Neural progenitor cell (in vitro differentiated cells): ENCODE measurements at regions not wholly inside any gene's neighbourhood (a gene's known extent, or its start where the extent isn't known, plus 50 kb on each side); places are given as distances from the start of the nearest gene placed in this dataset.

Experiments
- EZH2phosphoT487 ChIP-seq: fragments of 200-600 bp; sonication (generic); IDR thresholded peaks from 2 replicates; pipeline ENCODE4 v1.6.1; 2017; ENCODE audit warnings: antibody characterized with exemption
- TF ChIP-seq, protein P1 (sequence below): fragments of 200-600 bp; sonication (generic); IDR thresholded peaks from 2 replicates; pipeline ENCODE4 v1.5.1; 2017; ENCODE audit warnings: antibody characterized with exemption, mild to moderate bottlenecking

- TF ChIP-seq, protein P1, sequence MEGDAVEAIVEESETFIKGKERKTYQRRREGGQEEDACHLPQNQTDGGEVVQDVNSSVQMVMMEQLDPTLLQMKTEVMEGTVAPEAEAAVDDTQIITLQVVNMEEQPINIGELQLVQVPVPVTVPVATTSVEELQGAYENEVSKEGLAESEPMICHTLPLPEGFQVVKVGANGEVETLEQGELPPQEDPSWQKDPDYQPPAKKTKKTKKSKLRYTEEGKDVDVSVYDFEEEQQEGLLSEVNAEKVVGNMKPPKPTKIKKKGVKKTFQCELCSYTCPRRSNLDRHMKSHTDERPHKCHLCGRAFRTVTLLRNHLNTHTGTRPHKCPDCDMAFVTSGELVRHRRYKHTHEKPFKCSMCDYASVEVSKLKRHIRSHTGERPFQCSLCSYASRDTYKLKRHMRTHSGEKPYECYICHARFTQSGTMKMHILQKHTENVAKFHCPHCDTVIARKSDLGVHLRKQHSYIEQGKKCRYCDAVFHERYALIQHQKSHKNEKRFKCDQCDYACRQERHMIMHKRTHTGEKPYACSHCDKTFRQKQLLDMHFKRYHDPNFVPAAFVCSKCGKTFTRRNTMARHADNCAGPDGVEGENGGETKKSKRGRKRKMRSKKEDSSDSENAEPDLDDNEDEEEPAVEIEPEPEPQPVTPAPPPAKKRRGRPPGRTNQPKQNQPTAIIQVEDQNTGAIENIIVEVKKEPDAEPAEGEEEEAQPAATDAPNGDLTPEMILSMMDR, result no peak
- TF ChIP-seq EZH2phosphoT487, result no peak
Measured at GRCh38 chr7:13139436-13139835, 452.0 kb downstream of the ARL4A start.
